Tibial nerve (tissue), 4 donors: ENCODE measurements at regions not wholly inside any gene's neighbourhood (a gene's known extent, or its start where the extent isn't known, plus 50 kb on each side); places are given as distances from the start of the nearest gene placed in this dataset.
"Not testable (repeated sequence)": the region's sequence is repeated elsewhere in the genome, so short reads cannot be mapped to it uniquely, and the experiment has no call there.

ENCODE experiments used
- DNase-seq, 2 donors: peaks; one replicate each; pipeline ENCODE4 v3.0.0-alpha.2; 2019; ENCODE audit warnings: low spot score in 2 of 2
- H3K27ac ChIP-seq, 4 donors: fragments of 200-600 bp; sonication (generic) in 3 of 4; one replicate each; pipeline ENCODE4 v1.5.1; 2017 to 2019; ENCODE audit warnings: mild to moderate bottlenecking in 1 of 4
- H3K27me3 ChIP-seq, 2 donors: fragments of 200-600 bp; sonication (generic) in 1 of 2; one replicate each; pipeline versions ENCODE4 v1.5.1 to v1.6.0; 2017 to 2019
- H3K36me3 ChIP-seq, 3 donors: fragments of 200-600 bp; sonication (generic); one replicate each; pipeline ENCODE4 v1.5.1; 2018 to 2019
- H3K4me1 ChIP-seq, 4 donors: fragments of 200-600 bp; sonication (generic) in 3 of 4; one replicate each; pipeline ENCODE4 v1.5.1; 2017 to 2019
- H3K4me3 ChIP-seq, 4 donors: fragments of 200-600 bp; sonication (generic) in 3 of 4; one replicate each; pipeline ENCODE4 v1.5.1; 2017 to 2019; ENCODE audit warnings: mild to moderate bottlenecking in 1 of 4, moderate library complexity in 1 of 4
- H3K9me3 ChIP-seq, 4 donors: fragments of 200-600 bp; sonication (generic) in 3 of 4; one replicate each; pipeline ENCODE4 v1.5.1; 2017 to 2019
- CTCF ChIP-seq, 5 experiments: fragments of 200-600 bp in 3 of 5; fragments of 450-650 bp in 2 of 5; sonication (generic) in 3 of 5; IDR thresholded peaks; one replicate each; pipeline ENCODE4 v1.5.1; 2016 to 2019; ENCODE audit warnings: antibody characterized with exemption in 5 of 5, mild to moderate bottlenecking in 3 of 5, moderate library complexity in 2 of 5
- EP300 ChIP-seq, 2 donors: sonication (generic); formaldehyde crosslinking; IDR thresholded peaks; one replicate each; pipeline ENCODE4 v1.6.1; 2017; ENCODE audit warnings: antibody characterized with exemption in 2 of 2, mild to moderate bottlenecking in 1 of 2
- POLR2A ChIP-seq, 2 donors: fragments of 450-650 bp; IDR thresholded peaks; one replicate each; pipeline ENCODE4 v1.6.1; 2017; ENCODE audit warnings: antibody characterized with exemption in 2 of 2, mild to moderate bottlenecking in 2 of 2, moderate library complexity in 2 of 2
- WGBS, 2 donors: methylation state at CpG; one replicate each; pipeline ENCODE4 v1.1.5; 2018; 5-methylcytosine and 5-hydroxymethylcytosine counted together

GRCh38 chr2:87361805-87362204, 340.2 kb upstream of the PLGLB1 start:
- DNase-seq, H3K27ac ChIP-seq, H3K4me1 ChIP-seq, H3K27me3 ChIP-seq, H3K9me3 ChIP-seq, H3K36me3 ChIP-seq, H3K4me3 ChIP-seq: not testable (repeated sequence)

GRCh38 chr2:87364379-87364778, 342.7 kb upstream of the PLGLB1 start:
- not testable (repeated sequence) for H3K27me3 ChIP-seq, H3K27ac ChIP-seq, H3K36me3 ChIP-seq, DNase-seq, H3K9me3 ChIP-seq, H3K4me3 ChIP-seq, H3K4me1 ChIP-seq

- 85% methylated on average over 2 of the region's 2 CpGs for WGBS, 2 donors
- not testable (repeated sequence) for H3K9me3 ChIP-seq, H3K27me3 ChIP-seq, H3K27ac ChIP-seq, H3K4me3 ChIP-seq, H3K36me3 ChIP-seq, H3K4me1 ChIP-seq, DNase-seq
Measured at GRCh38 chr2:87365038-87365437, 343.4 kb upstream of the PLGLB1 start.

- not testable (repeated sequence) for H3K36me3 ChIP-seq, H3K27me3 ChIP-seq, H3K4me1 ChIP-seq, H3K27ac ChIP-seq, DNase-seq, H3K4me3 ChIP-seq, H3K9me3 ChIP-seq
- WGBS, 2 donors: 83 to 87% methylated on average over 6 of the region's 7 CpGs
Measured at GRCh38 chr2:87386063-87386560, 361.8 kb upstream of the PLGLB2 start.

- DNase-seq, H3K4me3 ChIP-seq, H3K27ac ChIP-seq, H3K4me1 ChIP-seq, H3K36me3 ChIP-seq, H3K27me3 ChIP-seq, H3K9me3 ChIP-seq: not testable (repeated sequence)
- whole genome bisulfite sequencing, 2 donors: 60% methylated on average over 1 of the region's 1 CpG; no CpG with 5 or more reads in 1 of the 2 donors
Measured at GRCh38 chr2:87395784-87396183, 352.1 kb upstream of the PLGLB2 start.

GRCh38 chr2:87396551-87397265, 351.2 kb upstream of the PLGLB2 start:
- H3K9me3 ChIP-seq, H3K4me3 ChIP-seq, H3K27ac ChIP-seq, H3K4me1 ChIP-seq, DNase-seq, H3K27me3 ChIP-seq, H3K36me3 ChIP-seq: not testable (repeated sequence)
- WGBS, 2 donors: 82 to 94% methylated on average over 3 to 6 of the region's 9 CpGs

- not testable (repeated sequence) for H3K9me3 ChIP-seq, H3K4me3 ChIP-seq, H3K36me3 ChIP-seq, H3K27ac ChIP-seq, H3K27me3 ChIP-seq, H3K4me1 ChIP-seq, DNase-seq
- 85% methylated on average over 4 of the region's 9 CpGs; no CpG with 5 or more reads in 1 of the 2 donors for WGBS, 2 donors
Measured at GRCh38 chr2:87397276-87398065, 350.4 kb upstream of the PLGLB2 start.

GRCh38 chr2:87398567-87399305, 349.2 kb upstream of the PLGLB2 start:
- H3K36me3 ChIP-seq, H3K27me3 ChIP-seq, H3K4me3 ChIP-seq, H3K4me1 ChIP-seq, H3K9me3 ChIP-seq, H3K27ac ChIP-seq, DNase-seq: not testable (repeated sequence)
- WGBS, 2 donors: 75 to 85% methylated on average over 3 to 6 of the region's 8 CpGs

- Histone ChIP-seq H3K36me3 (no peaks in the 10 kb centered on the region), H3K27me3 (no peaks in the 10 kb centered on the region), H3K4me1 (no peaks in the 10 kb centered on the region), H3K4me3 (no peak overlapping the region), H3K27ac (no peak overlapping the region), H3K9me3 (peaks cover 0 to 15% (median 0%) of the 10 kb centered on the region in 4 donors)
- 80 to 81% methylated on average over 16 of the region's 16 CpGs for WGBS, 2 donors
- TF ChIP-seq POLR2A (IDR thresholded peaks at IDR 0.05) (no peak), EP300 (IDR thresholded peaks at IDR 0.05) (no peak), CTCF (IDR thresholded peaks at IDR 0.05) (no peak)
- no peak for DNase-seq
Measured at GRCh38 chr2:87401726-87402345, 346.1 kb upstream of the PLGLB2 start.
